ENCODE measurements at regions not wholly inside any gene's neighbourhood (a gene's known extent, or its start where the extent isn't known, plus 50 kb on each side); places are given as distances from the start of the nearest gene placed in this dataset.

DNA sequence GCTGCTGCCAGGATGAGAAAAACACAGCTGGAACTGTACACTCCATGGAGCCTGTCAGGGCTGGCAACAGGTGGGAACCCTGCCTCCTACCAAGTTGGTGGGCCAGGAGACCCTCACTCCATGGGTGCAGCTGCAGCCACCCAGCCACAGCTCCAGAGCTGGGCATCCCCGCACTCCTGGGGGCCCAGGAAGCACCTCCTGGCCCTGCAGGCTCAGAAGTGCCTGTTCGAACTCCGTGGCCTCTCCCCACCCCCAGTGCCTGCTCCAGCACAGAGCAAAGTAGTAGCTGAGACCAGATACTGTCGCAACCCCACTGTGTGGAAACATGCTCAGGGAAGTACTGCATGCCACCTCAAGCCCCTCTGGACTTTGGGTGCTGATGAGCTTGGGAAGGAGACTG is 564.0 kb upstream of the ACO1 start:
- TF ChIP-seq, protein P1, sequence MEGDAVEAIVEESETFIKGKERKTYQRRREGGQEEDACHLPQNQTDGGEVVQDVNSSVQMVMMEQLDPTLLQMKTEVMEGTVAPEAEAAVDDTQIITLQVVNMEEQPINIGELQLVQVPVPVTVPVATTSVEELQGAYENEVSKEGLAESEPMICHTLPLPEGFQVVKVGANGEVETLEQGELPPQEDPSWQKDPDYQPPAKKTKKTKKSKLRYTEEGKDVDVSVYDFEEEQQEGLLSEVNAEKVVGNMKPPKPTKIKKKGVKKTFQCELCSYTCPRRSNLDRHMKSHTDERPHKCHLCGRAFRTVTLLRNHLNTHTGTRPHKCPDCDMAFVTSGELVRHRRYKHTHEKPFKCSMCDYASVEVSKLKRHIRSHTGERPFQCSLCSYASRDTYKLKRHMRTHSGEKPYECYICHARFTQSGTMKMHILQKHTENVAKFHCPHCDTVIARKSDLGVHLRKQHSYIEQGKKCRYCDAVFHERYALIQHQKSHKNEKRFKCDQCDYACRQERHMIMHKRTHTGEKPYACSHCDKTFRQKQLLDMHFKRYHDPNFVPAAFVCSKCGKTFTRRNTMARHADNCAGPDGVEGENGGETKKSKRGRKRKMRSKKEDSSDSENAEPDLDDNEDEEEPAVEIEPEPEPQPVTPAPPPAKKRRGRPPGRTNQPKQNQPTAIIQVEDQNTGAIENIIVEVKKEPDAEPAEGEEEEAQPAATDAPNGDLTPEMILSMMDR (IDR thresholded peaks at IDR 0.05; ENCODE audit: low read depth, low read length, poor library complexity, severe bottlenecking): no peak
- TF ChIP-seq EZH2phosphoT487 (IDR thresholded peaks at IDR 0.05; ENCODE audit: borderline replicate concordance, low read length): no peak

Measured in DOHH2 (cell line).